ENCODE measurements at regions not wholly inside any gene's neighbourhood (a gene's known extent, or its start where the extent isn't known, plus 50 kb on each side); places are given as distances from the start of the nearest gene placed in this dataset.

- ChIA-PET CTCF (no interaction called here), POLR2A (no interaction called here)
- TF ChIP-seq FOXM1 (IDR thresholded peaks at IDR 0.05; ENCODE audit: borderline replicate concordance) (no peak), NFRKB (IDR thresholded peaks at IDR 0.05) (no peak), SP1 (IDR thresholded peaks at IDR 0.05) (no peak), SUZ12 (IDR thresholded peaks at IDR 0.05) (no peak), PKNOX1 (IDR thresholded peaks at IDR 0.05) (no peak), TARDBP (IDR thresholded peaks at IDR 0.05) (no peak)
- DNase-seq (ENCODE audit: extremely low spot score) = no peak
Measured at GRCh38 chr21:27423906-27424595, 457.2 kb upstream of the ADAMTS5 start.

GRCh38 chr21:27423038-27423437, 456.1 kb upstream of the ADAMTS5 start:
- CTCF ChIA-PET = no interaction called here
- DNase-seq (ENCODE audit: extremely low spot score) = no peak
- POLR2A ChIA-PET = no interaction called here
- TF ChIP-seq FOXK2 (IDR thresholded peaks at IDR 0.05) = no peak

GRCh38 chr21:27422435-27422834, 455.5 kb upstream of the ADAMTS5 start:
- ChIA-PET CTCF (no interaction called here), POLR2A (no interaction called here)
- no peak for DNase-seq (ENCODE audit: extremely low spot score)
- no peak for TF ChIP-seq SUZ12 (IDR thresholded peaks at IDR 0.05)
- no peak for TF ChIP-seq L3MBTL2 (conservative IDR thresholded peaks at IDR 0.05)
- no peak for TF ChIP-seq FOXA1 (IDR thresholded peaks at IDR 0.05)
- no peak for TF ChIP-seq ZNF384 (IDR thresholded peaks at IDR 0.05)
- TF ChIP-seq FOXM1 (IDR thresholded peaks at IDR 0.05; ENCODE audit: borderline replicate concordance) = no peak
- TF ChIP-seq ELF4 (IDR thresholded peaks at IDR 0.05) = no peak
- no peak for TF ChIP-seq CTBP1 (IDR thresholded peaks at IDR 0.05; ENCODE audit: borderline replicate concordance)
- no peak for TF ChIP-seq NFRKB (IDR thresholded peaks at IDR 0.05)
- TF ChIP-seq FOXK2 (IDR thresholded peaks at IDR 0.05) = no peak
- no peak for TF ChIP-seq PKNOX1 (IDR thresholded peaks at IDR 0.05)
- no peak for TF ChIP-seq ARNT (IDR thresholded peaks at IDR 0.05)

- POLR2A ChIA-PET = no interaction called here
- TF ChIP-seq ARNT (IDR thresholded peaks at IDR 0.05) (no peak), FOXA1 (IDR thresholded peaks at IDR 0.05) (no peak), SUZ12 (IDR thresholded peaks at IDR 0.05) (no peak), FOXM1 (IDR thresholded peaks at IDR 0.05; ENCODE audit: borderline replicate concordance) (no peak), SP1 (IDR thresholded peaks at IDR 0.05) (no peak), LEF1 (IDR thresholded peaks at IDR 0.05; ENCODE audit: borderline replicate concordance) (no peak), FOXK2 (IDR thresholded peaks at IDR 0.05) (no peak), NFRKB (IDR thresholded peaks at IDR 0.05) (no peak), BHLHE40 (IDR thresholded peaks at IDR 0.05; ENCODE audit: borderline replicate concordance) (no peak), PKNOX1 (IDR thresholded peaks at IDR 0.05) (no peak), TARDBP (IDR thresholded peaks at IDR 0.05) (no peak), HDGF (IDR thresholded peaks at IDR 0.05; ENCODE audit: borderline replicate concordance) (no peak), CTBP1 (IDR thresholded peaks at IDR 0.05; ENCODE audit: borderline replicate concordance) (no peak), ZNF384 (IDR thresholded peaks at IDR 0.05) (no peak), L3MBTL2 (conservative IDR thresholded peaks at IDR 0.05) (no peak), ELF4 (IDR thresholded peaks at IDR 0.05) (no peak)
- CTCF ChIA-PET = no interaction called here
- DNase-seq (ENCODE audit: extremely low spot score) = no peak
Measured at GRCh38 chr21:27421654-27422053, 454.8 kb upstream of the ADAMTS5 start.

GRCh38 chr21:27419153-27419552, 452.3 kb upstream of the ADAMTS5 start:
- no peak for DNase-seq (ENCODE audit: extremely low spot score)
- TF ChIP-seq FOXA1 (IDR thresholded peaks at IDR 0.05) = no peak
- no peak for TF ChIP-seq PKNOX1 (IDR thresholded peaks at IDR 0.05)
- no peak for TF ChIP-seq L3MBTL2 (conservative IDR thresholded peaks at IDR 0.05)
- TF ChIP-seq ELF4 (IDR thresholded peaks at IDR 0.05) = no peak
- no peak for TF ChIP-seq SP1 (IDR thresholded peaks at IDR 0.05)
- TF ChIP-seq FOXK2 (IDR thresholded peaks at IDR 0.05) = no peak
- TF ChIP-seq ZNF384 (IDR thresholded peaks at IDR 0.05) = no peak
- TF ChIP-seq SUZ12 (IDR thresholded peaks at IDR 0.05) = no peak
- no peak for TF ChIP-seq TARDBP (IDR thresholded peaks at IDR 0.05)
- no peak for TF ChIP-seq CTBP1 (IDR thresholded peaks at IDR 0.05; ENCODE audit: borderline replicate concordance)
- TF ChIP-seq LEF1 (IDR thresholded peaks at IDR 0.05; ENCODE audit: borderline replicate concordance) = no peak
- TF ChIP-seq ARNT (IDR thresholded peaks at IDR 0.05) = no peak
- no peak for TF ChIP-seq NFRKB (IDR thresholded peaks at IDR 0.05)
- CTCF ChIA-PET = no interaction called here
- POLR2A ChIA-PET = no interaction called here

- TF ChIP-seq HDGF (IDR thresholded peaks at IDR 0.05; ENCODE audit: borderline replicate concordance) (no peak), FOXK2 (IDR thresholded peaks at IDR 0.05) (no peak), ARNT (IDR thresholded peaks at IDR 0.05) (no peak), FOXM1 (IDR thresholded peaks at IDR 0.05; ENCODE audit: borderline replicate concordance) (no peak), CTBP1 (IDR thresholded peaks at IDR 0.05; ENCODE audit: borderline replicate concordance) (no peak), NFRKB (IDR thresholded peaks at IDR 0.05) (no peak), SUZ12 (IDR thresholded peaks at IDR 0.05) (no peak), ELF4 (IDR thresholded peaks at IDR 0.05) (no peak), FOXA1 (IDR thresholded peaks at IDR 0.05) (no peak), BHLHE40 (IDR thresholded peaks at IDR 0.05; ENCODE audit: borderline replicate concordance) (no peak), L3MBTL2 (conservative IDR thresholded peaks at IDR 0.05) (no peak), TARDBP (IDR thresholded peaks at IDR 0.05) (no peak), LEF1 (IDR thresholded peaks at IDR 0.05; ENCODE audit: borderline replicate concordance) (no peak), SP1 (IDR thresholded peaks at IDR 0.05) (no peak), PKNOX1 (IDR thresholded peaks at IDR 0.05) (no peak)
- ChIA-PET CTCF (no interaction called here), POLR2A (no interaction called here)
- DNase-seq (ENCODE audit: extremely low spot score) = no peak
Measured at GRCh38 chr21:27418346-27418745, 451.5 kb upstream of the ADAMTS5 start.

Measured in HEK293T (cell line).